ENCODE measurements at regions not wholly inside any gene's neighbourhood (a gene's known extent, or its start where the extent isn't known, plus 50 kb on each side); places are given as distances from the start of the nearest gene placed in this dataset.

DNA sequence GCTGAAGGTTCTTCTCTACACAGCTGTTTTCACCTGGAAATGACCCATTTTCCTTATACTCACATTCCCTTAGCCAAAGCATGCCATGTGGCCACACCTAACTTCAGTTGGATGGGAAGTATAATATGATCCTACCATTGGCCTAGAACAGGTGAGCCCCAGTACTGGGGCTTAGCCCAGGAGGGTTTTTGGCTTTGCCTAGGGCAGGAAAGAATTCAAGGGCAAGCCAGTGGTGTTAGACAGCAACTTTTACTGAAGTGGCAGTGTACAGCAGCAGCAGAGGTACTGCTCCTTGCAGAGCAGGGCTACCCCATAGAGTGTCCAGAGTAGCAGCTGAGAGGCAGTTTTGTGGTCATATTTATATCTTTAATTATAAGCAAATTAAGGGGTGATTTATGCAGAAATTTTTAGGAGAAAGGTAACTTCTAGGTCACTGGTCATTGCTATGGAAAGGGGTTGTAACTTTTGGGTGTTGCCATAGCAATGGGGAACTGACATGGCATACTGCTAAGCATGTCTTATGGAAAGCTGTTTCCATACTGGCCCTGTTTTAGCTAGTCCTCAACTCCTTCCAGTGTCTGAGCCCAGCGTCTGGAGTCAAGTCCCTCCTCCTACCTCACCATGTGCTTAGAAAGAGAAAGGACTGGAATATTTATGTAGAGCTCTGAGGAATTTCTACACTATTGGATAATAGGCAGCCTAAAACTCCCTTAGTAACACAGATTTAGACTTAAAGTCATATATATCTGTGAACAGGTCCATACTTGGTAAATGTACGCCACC, 109.0 kb upstream of the DTNA start:
- Histone ChIP-seq H3K23ac (ENCODE audit: insufficient read length) (no peak overlapping the region), H2BK5ac (ENCODE audit: low read depth, low read length) (no peak overlapping the region), H3K9ac (replicated peaks in 1 of 4; ENCODE audit: extremely low read depth in 1 of 4, low read depth in 3 of 4, low read length in 3 of 4) (no peak overlapping the region), H4K5ac (ENCODE audit: insufficient read length, low read depth, low read length) (no peak overlapping the region), H3K23me2 (ENCODE audit: low read depth, low read length) (no peaks in the 10 kb centered on the region; the same call in 1 of the 2 replicates), H4K8ac (ENCODE audit: extremely low read depth, insufficient read depth, low read length) (no peak overlapping the region), H4K20me1 (replicated peaks in 1 of 2; ENCODE audit: control insufficient read depth in 1 of 2, insufficient read depth in 2 of 2, low read length in 2 of 2) (no peaks in the 10 kb centered on the region), H2BK15ac (ENCODE audit: low read length) (no peak overlapping the region), H3K18ac (ENCODE audit: extremely low read depth, low read length) (no peak overlapping the region), H3K36me3 (ENCODE audit: control insufficient read depth in 2 of 4, insufficient read depth in 4 of 4, low read length in 3 of 4) (no peaks in the 10 kb centered on the region), H2AFZ (ENCODE audit: low read length) (no peak overlapping the region), H3K56ac (replicated peaks; ENCODE audit: insufficient read length, low read depth, low read length) (no peak overlapping the region), H3K9me3 (ENCODE audit: insufficient read depth in 2 of 2, low read depth in 1 of 2, low read length in 1 of 2) (no peaks in the 10 kb centered on the region), H3K79me1 (ENCODE audit: low read depth, low read length) (no peaks in the 10 kb centered on the region), H2AK5ac (ENCODE audit: low read depth, low read length) (no peak overlapping the region), H3K4me1 (replicated peaks in 1 of 4; ENCODE audit: control insufficient read depth in 3 of 4, insufficient read depth in 4 of 4, low read length in 3 of 4) (no peaks in the 10 kb centered on the region), H2BK120ac (replicated peaks; ENCODE audit: low read depth, low read length) (no peak overlapping the region), H3K4ac (replicated peaks; ENCODE audit: insufficient read length, low read depth, low read length) (no peak overlapping the region), H3K79me2 (ENCODE audit: control insufficient read depth in 1 of 2, insufficient read depth in 2 of 2, low read length in 2 of 2) (0 out of 4 replicates have a peak, but pooled peaks cover 0 to 2% of the 10 kb centered on the region in 2 experiments), H2BK12ac (ENCODE audit: low read depth, low read length) (no peak overlapping the region), H3K27ac (ENCODE audit: low read depth, low read length) (no peak overlapping the region), H3K4me2 (ENCODE audit: insufficient read depth in 1 of 2, low read depth in 2 of 2, low read length in 2 of 2) (no peak overlapping the region), H3K4me3 (ENCODE audit: extremely low read depth in 1 of 4, insufficient read depth in 2 of 4, low read depth in 3 of 4, low read length in 4 of 4) (no peak overlapping the region), H4K91ac (replicated peaks; ENCODE audit: insufficient read length, low read length) (no peak overlapping the region), H2BK20ac (ENCODE audit: low read length) (no peak overlapping the region), H3K14ac (ENCODE audit: insufficient read length) (no peak overlapping the region), H3K27me3 (replicated peaks in 1 of 4; ENCODE audit: control insufficient read depth in 3 of 4, extremely low read depth in 1 of 4, insufficient read depth in 3 of 4, low read length in 3 of 4) (no peaks in the 10 kb centered on the region)
- WGBS, 2 experiments (ENCODE audit: extremely low coverage in 1 of 2, insufficient coverage in 1 of 2, insufficient read length in 1 of 2, insufficient replicate concordance in 2 of 2, low coverage in 1 of 2, low lambda C conversion rate in 2 of 2, missing lambda C conversion rate in 1 of 2), result 98% methylated on average over 2 of the region's 2 CpGs; no CpG with 5 or more reads in 1 of the 2 experiments
- CTCF ChIA-PET (ENCODE audit: partially characterized antibody), result interaction anchor here (1.0 kb wide), 1 partner anchor 220 kb away, joined by 3 read pairs; no protein-coding TSS in a partner anchor
- DNase-seq (ENCODE audit: low read depth in 1 of 2, low spot score in 2 of 2) (no peak), FAIRE-seq (no peak)
- POLR2A ChIA-PET (ENCODE audit: partially characterized antibody), result no interaction called here
- TF ChIP-seq HDAC6 (IDR thresholded peaks at IDR 0.05; ENCODE audit: low read depth, low read length), result no peak
- TF ChIP-seq ASH2L (IDR thresholded peaks at IDR 0.05; ENCODE audit: low read length), result no peak
- TF ChIP-seq USF2 (IDR thresholded peaks at IDR 0.05; ENCODE audit: low read length), result no peak
- no peak for TF ChIP-seq CREB1 (IDR thresholded peaks at IDR 0.05)
